Fibroblast of the conjunctiva (primary cell): ENCODE measurements at regions not wholly inside any gene's neighbourhood (a gene's known extent, or its start where the extent isn't known, plus 50 kb on each side); places are given as distances from the start of the nearest gene placed in this dataset.

Source experiments
- DNase-seq: peaks from one replicate; pipeline ENCODE4 v3.0.0-alpha.2; 2010; ENCODE audit warnings: low read depth

DNA sequence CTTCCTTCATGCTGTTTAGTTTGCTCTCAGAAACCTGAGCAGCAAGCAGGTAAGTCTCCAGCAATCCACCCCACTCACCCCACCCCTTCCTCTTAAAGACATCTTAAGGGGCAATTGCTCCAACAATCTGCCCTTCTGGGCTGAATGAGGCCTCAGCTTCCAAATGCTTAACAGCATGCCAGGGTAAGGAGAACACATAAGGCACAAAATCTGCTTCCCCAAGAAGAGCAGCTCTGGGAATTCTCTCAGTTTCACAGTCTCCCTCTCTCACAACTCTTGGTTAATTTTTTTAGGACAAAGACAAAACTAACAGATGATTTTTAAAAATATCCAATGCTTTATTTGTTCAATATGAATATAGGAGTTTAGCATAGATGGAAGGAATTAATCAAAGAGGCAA lies 288.9 kb upstream of the CCDC196 start:
- DNase-seq, result no peak

DNA sequence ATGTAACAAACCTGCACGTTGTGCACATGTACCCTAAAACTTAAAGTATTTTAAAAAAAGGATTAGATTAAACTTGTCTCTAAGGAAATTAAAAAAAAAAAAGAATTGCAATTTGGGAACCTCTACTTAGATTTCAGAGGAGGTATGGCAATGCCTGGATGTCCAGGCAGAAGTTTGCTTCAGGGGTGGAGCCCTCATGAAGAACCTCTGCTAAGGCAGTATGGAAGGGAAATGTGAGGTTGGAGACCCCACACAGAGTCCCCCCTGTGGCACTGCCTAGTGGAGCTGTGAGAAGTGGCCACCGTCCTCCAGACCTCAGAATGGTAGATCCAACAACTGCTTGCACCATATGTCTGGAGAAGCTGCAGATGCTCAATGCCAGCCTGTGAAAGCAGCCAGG lies 279.6 kb upstream of the CCDC196 start:
- DNase-seq, result no peak

DNA sequence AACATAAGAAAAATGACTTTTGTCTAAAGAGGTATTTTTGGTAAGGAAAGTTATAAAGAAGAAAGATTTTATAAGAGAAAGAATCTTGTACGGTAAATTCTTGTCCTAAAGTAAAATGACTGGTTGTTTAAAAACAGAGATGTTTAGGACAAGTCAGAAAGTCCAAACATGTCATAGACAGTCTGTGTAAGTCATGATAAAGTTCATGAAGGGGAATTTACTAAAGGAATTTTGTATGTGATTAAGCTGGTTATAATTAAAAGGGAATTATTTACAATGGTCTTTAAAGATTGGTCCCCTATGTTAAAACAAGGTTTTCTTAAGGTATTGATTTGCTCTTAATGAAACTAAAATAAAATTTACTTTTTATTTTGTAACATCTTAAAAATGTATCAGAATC lies 269.4 kb upstream of the CCDC196 start:
- no peak for DNase-seq

DNA sequence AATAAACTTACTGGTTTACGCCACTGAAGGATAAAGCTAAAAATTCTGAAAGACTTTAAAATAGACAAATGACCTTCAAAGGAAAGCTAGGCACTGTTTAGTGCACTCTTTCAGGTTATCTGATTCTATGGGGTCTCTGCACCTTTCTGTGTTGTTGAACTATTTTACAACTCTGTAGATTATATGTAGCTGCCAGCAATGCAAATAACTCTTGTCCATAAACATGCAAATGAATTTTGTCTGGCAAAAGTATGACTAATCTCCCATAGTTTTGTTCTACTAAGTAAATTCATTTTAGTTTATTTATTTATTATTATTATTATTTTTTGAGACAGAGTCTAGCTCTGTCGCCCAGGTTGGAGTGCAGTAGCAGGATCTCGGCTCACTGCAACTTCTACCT lies 266.3 kb upstream of the CCDC196 start:
- no peak for DNase-seq

- no peak for DNase-seq
These were observed 261.5 kb upstream of the CCDC196 start for GRCh38 chr14:66224492-66225178.

DNA sequence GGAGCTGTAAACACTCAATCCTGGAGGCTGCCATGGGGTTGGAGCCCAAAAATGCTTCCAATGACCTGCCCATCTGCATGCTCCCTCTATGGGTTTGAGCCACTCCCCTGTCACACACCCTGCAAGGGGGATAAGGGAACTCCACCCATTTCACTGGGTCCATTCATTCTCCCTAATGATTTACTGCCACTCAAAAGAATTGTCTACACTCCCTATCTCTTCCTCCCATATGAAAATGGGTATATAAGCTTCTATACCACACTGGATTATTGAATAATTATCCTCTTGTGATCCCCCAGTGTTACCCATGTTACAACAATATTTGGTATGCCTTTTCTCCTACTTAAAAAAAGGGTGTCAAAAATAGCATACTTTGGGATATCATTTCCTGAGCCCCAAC lies 260.8 kb upstream of the CCDC196 start:
- no peak for DNase-seq

DNA sequence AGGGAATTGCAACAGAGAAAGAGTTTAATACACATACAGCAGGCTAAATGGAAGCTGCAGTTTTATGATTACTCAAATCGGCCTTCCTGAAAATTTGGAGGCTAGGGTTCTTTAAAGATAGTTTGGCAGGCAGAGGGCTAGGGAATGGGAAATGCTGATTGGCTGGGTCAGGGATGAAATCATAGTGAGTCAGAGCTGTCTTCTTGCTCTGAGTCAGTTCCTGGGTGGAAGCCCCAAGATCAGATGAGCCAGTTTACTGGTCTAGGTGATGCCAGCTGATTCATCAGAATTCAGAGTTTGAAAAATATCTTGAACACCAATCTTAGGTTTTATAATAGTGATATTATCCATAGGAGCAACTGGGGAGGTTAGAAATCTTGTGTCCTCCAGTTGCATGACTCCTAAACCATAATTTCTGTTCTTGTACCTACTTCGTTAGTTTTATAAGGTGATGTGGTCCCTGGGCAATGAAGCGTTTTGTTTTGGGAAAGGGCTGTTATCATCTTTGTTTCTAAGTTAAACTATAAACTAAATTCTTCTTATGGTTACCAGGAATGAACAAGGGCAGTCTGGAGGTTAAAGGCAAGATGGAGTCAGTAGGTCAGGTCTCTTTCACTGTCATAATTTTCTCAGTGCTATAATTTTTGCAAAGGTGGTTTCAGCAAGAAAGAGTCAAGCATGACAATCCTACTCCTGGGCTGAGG lies 257.8 kb upstream of the CCDC196 start:
- peak; percentile 13 for DNase-seq

GRCh38 chr14:66231820-66232219 lies 254.4 kb upstream of the CCDC196 start:
- no peak for DNase-seq

DNA sequence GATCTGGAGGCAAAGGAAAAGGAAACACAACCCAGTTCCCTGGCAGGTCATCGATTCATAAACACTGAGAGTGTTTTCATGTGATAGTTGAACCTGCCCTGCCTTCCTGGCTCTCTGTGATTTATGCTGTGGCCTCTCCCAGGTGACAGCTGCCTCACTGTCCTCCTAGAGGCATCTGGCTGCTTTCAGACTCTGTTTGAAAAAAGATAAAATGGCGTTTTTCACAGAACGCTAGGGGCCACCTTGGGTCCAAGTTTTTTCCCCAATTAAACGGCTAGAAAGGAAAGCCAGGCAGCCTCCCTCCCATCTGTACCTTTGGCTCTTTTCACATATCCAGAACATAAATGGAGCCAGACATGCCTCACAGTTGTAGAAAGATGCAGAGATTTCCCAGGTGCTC lies 252.6 kb upstream of the CCDC196 start:
- no peak for DNase-seq

- no peak for DNase-seq
These were observed 251.8 kb upstream of the CCDC196 start for GRCh38 chr14:66234411-66234810.

- DNase-seq, result no peak
These were observed 248.4 kb upstream of the CCDC196 start for GRCh38 chr14:66237741-66238140.

DNA sequence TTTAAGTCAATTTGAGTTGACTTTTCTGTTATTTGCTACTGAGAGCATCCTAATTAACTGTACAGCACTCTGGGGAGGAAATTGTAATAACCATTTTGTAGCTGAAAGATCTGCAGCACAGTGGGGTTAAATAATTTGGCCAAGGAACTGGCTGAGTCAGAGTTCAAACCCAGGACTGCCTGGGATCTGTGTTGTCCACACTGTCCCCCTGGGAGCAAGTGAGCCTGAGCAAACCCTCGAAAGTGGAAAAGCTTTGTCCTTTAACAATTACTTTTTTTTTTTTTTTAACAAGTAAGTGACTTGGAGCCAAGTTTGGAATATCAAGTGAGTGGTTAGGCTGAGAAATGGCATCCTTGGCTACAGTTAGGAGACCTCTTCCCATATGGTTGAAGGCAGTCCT lies 247.2 kb upstream of the CCDC196 start:
- no peak for DNase-seq

DNA sequence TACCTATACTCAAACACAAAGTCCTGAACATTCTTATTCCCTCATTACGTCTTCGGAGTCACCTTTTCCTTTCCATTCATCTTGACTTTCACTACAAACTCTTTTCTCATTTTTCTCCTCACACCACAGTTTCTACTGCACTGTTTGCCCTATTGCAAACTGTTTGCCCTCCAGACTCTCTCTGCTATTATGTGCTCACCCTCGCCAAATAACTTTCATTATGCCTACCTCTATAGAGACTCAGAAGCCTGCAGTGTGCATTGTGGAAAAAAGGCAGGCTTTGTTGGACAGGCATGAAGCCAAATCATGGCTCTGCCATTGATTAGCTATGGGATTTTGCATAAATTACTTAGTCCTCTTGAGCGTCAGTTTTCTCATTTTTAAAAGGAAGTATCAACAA lies 246.6 kb upstream of the CCDC196 start:
- no peak for DNase-seq

DNA sequence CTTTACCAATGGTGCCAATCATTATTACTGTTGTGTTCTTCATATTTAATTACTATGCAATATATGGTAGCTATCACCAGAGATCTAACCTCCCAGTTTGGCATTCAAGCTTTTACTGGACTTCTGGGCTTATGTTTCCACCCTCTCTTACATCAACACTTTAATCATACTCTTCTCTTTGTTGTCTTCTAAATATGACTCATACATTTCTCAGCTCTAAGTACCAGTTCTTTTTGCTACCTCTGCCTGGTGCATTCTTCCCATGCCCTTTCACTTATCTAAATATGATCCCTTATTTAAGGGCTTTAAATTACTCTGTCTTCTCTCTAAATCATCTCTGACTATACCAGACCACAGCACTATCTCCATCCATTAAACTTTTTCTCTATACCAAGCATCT lies 246.1 kb upstream of the CCDC196 start:
- DNase-seq, result no peak

DNA sequence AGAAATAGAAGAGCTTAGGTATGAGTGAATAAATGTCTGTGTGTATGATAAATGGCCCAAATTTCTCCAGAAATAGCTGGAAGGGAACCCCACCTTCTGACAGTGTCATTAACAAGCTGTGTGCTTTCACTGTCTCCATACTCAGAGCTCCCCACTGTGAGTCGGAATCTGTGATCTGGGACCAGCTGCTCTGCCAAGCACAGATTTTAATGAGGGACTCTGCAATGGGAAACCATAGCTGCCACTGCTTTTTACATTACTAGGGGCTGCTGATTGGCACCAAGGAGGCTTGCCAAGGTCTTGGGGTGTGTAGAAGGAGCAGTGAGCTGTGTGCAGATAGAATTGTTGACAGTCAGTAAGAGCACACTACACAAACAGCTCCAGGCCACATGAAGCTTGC lies 244.2 kb upstream of the CCDC196 start:
- DNase-seq, result no peak

DNA sequence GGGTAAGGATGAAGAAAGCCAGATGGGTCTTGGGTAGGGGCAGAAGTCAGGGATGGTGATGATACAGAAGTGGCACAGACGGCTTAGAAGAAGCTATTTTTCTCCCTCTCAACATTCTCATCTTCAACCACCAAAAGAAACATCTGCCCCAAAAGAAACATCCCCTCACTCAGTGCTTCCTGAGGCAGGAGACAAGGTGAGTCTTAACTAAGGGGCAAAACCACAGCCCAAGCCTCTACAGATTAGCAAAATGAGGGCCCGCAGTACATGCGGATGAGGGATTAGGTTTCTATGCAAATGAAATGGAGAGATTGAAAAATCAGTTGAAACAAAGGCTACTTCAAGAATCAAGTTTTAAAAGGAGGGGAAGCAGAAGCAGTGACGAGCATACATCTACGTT lies 241.3 kb upstream of the CCDC196 start:
- DNase-seq, result no peak

DNA sequence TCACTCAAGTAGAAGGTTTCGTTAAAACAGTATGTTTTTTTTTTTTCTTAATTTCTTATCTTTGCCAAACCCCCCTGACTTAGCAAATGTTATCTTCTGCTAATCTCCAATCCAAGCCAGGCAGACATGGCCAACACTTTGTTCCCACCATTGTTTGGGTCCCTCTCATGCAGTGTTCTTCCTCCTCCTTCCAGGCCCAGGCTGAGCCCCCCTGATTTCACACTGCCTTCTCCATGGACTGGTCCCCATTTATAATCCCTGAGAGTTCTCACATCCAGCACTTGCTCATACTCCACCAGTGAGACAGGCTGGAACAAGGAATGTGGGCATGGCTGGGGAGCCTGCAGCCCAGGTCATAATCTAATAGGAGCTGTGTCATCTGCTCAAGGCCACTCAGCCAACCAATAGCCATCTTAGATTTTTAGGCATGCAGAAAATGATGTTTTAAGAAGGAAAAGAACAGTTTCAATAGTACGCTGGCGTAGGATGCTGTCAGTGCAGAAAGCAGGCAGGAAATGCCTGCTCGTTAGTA lies 238.4 kb upstream of the CCDC196 start:
- no peak for DNase-seq

- DNase-seq, result no peak
These were observed 237.9 kb upstream of the CCDC196 start for GRCh38 chr14:66248256-66248655.

GRCh38 chr14:66249544-66249943 lies 236.6 kb upstream of the CCDC196 start:
- DNase-seq, result no peak

DNA sequence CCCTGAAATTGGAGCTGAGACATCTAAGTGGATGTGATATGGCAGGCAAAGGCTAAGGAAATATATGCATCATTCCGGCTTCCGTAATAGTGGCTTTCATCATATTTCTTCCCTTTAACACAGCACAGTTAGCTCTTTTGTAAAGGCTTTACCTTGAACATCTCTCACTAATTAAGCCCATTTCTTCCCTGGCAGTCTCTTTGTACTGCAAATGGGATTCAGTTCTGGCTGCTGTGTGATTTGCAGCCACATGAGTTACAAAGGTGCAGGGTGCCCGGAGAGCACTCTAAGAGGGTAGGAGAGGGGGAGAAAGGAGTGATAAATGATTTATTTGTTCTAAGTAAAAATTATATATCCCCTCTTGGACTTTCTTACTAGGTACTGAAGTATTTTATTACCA lies 232.1 kb upstream of the CCDC196 start:
- no peak for DNase-seq

GRCh38 chr14:66268802-66269334 lies 217.3 kb upstream of the CCDC196 start:
- DNase-seq, result no peak

- DNase-seq, result no peak
These were observed 213.9 kb upstream of the CCDC196 start for GRCh38 chr14:66272221-66272620.

- DNase-seq, result no peak
These were observed 212.8 kb upstream of the CCDC196 start for GRCh38 chr14:66273261-66273832.
